ENCODE measurements at regions not wholly inside any gene's neighbourhood (a gene's known extent, or its start where the extent isn't known, plus 50 kb on each side); places are given as distances from the start of the nearest gene placed in this dataset.
"Not testable (repeated sequence)": the region's sequence is repeated elsewhere in the genome, so short reads cannot be mapped to it uniquely, and the experiment has no call there.

DNA sequence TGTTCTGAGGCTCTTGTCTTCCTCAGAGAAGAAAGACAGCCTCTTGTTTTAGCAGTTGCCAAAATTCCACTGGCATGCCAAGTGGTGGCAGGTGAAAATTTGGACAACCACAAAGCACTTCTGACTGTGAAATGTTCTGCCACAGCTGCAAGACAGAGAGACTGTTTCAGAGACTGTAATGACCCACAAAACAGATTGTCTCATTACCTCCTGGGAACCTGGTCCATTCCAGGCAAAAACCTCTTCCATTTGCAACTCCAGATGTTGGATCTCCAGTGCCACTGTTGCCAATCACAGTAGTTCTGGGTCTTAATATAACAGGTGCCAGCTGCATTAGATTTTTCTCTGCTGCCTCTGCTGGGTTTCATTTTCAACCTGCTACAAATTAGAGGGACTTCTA is 911.5 kb downstream of the UQCRFS1 start:
- DNase-seq = no peak

DNA sequence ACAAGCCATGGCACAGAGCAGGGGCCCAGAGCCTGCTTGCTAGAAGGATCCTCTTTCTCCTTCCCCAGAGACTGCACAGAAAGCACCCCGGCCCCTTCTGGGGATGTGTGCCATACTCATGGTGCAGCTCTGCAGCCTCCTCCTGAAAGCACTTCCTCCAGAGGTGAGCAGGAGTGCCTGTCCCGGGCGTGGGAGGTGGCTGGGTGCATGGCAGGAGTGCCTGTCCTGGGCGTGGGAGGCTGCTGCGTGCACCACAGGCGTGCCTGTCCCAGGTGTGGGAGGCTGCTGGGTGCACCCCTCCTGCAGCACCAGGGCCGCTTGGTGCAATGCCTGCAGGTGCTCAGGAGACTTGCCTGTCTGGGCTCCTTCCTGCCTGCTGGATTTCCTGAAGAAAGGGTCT is 913.3 kb downstream of the UQCRFS1 start:
- no peak for DNase-seq

DNA sequence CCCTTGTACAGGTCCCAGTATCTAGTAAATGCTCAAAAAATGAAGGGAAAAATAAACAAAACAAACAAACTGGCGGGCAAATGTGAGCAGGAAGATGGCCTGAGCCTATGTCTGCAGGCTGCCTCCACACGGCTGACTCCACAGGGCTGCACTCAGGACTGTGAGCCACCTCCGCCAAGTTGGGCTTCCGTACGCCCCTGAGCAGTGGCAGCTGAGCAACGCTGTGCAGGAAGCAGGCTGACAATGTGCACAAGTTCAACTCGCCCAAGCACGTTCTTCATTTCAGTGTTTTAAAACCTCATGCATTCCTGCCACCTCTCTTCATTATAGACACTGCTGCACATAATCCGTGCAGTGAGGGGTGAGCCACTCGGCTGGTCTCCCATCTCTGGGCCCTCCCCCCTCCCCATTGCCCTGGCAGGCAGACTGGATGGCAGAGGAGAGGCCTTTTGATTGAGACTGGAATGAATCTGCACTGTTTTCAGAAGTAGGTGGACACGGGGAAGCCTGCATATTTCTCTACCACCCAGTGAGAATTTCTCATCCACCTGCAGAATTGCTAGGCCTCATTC is 915.3 kb downstream of the UQCRFS1 start:
- no peak for DNase-seq

DNA sequence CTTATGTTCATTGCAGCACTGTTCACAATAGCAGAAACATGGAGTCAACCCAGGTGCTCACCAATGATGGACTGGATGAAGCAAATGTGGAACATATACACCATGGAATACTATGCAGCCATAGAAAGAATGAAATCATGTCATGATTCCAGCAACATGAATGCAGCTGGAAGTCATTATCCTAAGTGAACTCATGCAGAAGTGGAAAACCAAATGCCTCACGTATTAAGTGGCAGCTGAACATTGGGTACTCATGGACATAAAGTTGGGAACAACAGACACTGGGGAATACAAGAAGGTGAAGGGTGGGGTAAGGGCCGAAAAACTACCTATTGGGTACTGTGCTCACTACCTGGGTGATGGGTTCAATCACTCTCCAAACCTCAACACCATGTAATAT is 915.9 kb downstream of the UQCRFS1 start:
- no peak for DNase-seq

DNA sequence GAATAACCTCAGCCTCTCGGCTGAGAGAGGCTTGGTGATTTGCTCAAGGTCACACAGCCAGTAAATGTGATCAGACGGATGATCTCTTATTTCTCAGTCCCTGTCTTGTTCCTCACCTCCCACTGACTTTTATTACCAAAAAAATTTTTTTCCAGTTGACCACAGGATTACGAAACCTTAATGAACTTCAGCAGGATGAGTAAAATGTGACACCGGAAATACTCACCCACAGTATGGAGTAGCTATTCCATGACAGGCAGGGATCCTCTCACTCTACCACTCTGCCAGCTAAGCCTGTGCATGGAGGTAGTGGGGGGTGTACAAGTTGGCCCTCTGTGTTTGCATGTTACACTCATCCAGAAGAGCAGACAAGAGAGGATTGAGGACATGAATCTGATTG is 916.4 kb downstream of the UQCRFS1 start:
- DNase-seq = no peak

DNA sequence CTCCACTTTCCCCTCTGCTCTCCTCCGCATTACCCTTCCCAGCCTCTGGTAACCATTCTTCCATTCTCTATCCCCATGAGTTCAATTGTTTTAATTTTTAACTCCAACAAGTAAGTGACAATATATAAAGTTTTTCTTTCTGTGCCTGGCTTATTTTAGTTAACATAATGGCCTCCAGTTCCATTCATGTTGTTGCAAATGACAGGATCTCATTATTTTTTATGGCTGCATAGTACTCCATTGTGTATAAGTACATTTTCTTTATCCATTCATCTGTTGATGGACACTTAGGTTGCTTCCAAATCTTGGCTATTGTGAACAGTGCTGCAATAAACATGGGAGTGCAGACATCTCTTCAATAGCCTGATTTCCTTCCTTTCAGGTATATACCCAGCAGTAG is 918.0 kb downstream of the UQCRFS1 start:
- not testable (repeated sequence) for DNase-seq

DNA sequence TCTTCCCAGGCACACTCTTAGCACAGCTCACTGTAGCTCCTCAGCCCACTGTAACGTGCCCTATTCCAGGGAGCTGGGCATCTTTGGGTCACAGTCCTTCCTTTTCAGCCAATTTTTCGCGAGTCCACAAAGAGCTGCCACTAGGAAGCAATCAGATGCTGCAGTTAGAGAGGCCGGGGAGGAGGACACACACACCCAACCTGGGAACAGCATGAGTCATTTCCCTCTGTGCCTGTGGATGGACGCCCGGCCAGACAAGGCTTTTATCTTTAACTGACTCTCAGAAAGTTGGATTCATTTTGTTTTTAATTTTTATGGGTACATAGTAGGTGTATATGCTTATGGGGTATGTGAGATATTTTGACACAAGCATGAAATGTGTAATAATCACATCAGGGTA is 918.6 kb downstream of the UQCRFS1 start:
- DNase-seq = no peak

DNA sequence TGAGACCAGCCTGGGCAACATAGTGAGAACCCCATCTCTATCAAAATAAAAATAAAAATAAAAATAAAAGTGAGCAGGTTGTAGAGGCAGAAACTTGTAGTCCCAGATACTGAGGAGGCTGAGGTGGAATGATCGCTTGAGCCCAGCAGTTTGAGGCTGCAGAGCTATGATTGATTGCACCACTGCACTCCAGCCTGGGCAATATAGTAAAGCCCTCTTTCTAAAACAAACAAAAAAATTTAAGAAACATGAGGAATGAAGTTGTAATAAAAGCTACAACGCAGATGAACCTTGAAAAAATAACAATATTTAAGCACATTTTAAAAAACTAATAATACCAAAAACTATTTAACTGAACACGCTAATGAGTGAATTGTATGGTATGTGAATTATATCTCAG is 919.3 kb downstream of the UQCRFS1 start:
- DNase-seq = no peak

DNA sequence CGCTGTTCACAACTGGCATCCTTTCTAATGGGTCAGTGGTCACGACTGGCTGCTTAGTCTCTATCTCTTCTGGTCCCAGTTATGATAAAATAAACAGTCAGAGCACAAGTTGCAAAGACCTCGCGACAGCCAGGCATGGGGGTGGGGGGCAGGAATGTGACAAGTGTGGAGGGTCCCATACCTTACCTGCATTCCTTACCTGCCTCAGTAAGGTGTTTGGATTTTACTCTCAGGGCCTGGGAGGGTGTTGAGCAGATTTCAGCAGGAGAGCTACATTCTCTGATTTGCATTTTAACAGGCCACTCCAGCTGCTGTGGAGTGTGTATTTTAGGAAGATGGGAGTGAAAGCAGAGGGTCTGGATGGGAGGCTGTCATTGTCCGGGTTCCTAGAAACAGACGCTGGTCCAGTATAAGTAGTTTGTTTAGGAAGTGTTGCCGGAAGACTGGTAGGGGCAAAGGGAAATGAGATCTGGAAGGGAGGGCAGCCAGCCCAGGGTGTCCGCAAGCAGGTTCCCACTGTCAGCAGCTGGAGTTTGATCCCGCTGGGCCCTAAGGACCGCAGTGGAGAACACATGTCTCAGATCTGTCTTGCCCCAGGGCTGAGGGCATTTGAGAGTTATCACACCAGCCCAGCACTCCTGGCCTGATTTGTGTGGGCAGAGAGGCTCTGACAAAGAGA is 920.0 kb downstream of the UQCRFS1 start:
- no peak for DNase-seq

DNA sequence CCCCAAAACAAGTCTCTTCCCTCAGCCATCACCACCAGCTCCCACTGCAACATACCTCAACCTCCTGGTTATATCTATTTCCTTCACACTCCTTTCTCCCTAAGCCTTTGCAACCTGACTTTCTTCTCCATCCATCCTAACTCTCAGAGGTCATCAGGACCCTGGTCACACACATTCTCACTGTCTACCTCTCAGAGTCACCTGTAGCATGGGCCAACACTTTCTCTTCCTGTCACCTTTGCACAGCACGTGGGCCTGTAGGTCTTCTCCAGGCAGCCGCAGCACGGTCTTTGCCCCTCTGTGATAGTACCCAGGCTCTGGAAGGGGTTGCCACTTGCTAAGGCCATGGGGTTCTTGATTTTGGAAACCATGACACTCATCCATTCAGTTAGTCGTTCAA is 921.1 kb downstream of the UQCRFS1 start:
- no peak for DNase-seq

DNA sequence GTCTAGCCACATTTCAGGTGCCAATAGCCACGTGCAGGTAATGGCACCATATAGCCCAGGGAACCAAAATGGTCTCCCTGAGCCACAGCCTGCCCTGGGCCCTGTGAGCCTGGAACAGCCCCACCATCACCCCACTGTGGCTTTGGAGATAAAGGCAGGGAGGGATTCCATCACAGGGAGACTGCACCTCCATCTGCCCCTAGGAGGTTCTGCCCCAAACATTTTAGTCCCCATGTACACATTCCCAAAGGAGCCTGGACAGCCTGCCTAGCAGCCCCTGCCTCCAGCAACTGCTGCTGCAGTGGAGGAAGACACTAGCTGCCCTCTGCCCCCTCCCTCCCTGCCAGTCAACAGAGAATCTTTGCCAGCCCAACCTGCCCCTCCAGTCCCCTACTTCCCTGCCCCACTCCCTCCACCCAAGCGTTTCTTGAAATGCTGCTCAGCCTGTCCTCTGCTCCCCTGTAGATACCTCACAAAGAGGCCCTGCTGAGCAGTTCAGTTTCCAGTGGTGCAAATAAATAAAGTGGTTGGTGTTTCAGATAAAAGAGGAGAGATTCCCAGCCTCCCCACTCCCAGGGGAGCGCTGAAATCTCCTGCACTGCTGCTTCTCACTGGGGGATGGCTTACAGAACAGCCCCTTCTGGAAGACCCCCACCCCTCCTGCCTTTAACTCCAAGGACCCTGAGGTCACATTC is 921.8 kb downstream of the UQCRFS1 start:
- DNase-seq = no peak

DNA sequence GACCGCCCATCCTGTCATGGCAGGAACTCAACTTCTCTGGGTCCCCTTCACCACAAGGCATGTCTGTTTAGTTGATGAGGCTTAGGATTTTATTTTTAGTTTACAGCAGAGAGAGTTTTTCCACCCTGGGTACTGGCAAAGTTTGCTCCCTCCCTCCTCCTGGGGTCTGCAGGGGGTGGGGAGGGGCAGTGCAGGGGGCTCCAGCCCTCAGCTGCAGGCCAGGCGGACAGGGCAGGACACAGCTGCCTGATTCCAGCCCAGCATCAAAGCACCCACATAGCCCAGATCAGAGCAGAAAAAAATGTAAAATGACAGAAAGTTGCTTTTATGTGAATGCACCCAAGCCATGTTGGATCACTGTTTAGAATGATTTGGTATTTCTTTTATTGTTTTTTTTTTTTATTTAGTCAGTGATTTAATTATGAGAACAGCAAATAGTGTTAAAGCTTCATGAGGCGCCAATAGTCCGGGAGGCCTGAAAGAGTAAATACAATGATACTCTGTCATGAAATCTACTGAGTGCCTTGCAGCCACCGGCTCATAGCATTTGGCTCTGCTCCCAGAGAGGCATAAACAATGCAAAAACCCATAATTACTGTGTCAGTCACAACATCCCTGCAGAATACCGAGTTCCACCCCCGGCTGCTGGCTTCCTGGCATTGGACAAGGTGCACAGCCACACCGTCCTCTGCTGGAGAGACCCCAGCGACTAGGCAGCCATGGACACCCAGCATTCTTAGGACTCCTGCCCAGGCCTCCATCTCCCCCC is 923.5 kb downstream of the UQCRFS1 start:
- peak; percentile 52 for DNase-seq

DNA sequence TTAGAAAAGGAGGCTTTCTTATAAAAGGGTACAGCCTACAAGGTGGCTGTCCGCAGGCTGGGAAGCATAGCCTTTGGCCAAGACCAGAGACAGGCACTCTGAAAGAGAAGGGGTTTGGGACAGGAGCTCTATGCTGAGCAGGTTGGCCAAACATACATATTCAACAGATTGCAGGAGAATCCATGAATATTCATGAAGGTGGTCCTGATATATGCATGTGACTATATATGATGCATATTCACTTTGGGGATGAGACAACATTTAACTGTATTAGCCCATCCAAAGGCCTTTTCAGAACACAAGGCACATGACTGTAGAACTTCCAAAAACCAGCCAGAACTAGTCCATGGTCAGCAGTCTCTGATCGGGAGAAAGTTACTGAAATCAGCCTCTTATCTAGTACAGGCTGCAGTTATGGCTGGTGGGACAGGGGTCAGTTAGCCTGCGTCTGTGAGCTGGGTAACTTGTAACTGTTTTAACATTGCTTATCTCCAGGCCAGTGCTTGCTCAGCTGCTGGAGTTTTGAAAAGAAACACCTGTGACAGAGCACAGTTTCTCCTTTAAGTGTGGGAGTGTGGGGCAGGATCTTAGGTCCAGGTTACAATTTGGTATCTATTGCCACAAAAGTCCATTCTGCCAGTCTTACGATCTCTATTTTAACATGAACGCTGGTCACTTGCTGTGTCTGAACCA is 924.2 kb downstream of the UQCRFS1 start:
- DNase-seq = no peak

DNA sequence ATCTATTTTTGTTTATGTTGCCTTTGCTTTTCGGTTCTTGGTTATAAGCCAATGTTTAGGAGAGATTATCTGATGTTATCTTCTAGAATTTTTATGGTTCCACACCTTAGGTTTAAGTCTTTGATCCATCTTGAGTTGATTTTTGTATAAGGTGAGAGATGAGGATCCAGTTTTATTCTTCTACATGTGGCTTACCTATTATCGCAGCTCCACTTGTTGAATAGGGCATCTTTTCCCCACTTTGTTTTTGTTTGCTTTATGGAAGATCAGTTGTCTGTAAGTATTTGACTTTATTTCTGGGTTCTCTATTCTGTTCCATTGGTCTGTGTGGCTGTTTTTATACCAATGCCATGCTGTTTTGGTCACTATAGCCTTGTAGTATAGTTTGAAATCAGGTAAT is 927.0 kb downstream of the UQCRFS1 start:
- DNase-seq = no peak

DNA sequence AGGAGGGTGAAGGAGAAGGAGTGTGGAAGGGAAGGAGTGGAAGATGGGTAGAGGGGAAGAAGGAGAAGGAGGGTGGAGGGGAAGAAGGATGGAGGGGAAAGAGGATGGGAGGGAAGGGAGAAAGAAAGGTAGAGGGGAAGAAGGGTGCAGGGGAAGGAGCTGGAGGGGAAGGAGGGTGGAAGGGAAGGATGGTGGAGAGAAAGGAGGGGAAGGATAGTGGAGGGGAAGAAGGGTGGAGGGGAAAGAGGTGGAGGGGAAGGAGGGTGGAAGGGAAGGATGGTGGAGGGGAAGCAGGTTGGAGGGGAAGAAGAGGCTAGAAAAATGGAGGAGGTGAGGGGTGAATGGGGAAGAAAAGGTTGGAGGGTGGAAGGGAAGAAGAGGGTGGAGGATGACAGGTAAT is 927.9 kb downstream of the UQCRFS1 start:
- DNase-seq = no peak

DNA sequence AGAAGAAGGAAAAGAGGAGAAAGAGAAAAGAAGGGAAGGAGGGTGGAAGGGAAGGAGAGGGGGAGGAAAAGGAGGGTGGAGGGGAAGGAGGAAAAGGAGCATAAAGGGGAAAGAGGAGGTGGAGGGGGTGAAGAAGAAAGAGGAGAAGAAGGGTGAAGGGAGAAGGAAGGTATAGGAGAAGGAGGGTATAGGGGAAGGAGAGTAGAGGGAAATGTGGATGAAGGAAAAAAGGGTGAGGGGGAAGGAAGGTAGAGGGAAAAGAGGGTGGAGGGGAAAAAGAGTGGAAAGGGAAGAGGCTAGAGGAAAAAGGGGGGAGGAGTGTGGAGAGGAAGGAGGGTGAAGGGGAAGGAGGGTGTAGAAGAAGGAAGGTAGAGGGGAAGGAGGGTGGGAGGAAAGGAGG is 928.6 kb downstream of the UQCRFS1 start:
- DNase-seq = no peak

DNA sequence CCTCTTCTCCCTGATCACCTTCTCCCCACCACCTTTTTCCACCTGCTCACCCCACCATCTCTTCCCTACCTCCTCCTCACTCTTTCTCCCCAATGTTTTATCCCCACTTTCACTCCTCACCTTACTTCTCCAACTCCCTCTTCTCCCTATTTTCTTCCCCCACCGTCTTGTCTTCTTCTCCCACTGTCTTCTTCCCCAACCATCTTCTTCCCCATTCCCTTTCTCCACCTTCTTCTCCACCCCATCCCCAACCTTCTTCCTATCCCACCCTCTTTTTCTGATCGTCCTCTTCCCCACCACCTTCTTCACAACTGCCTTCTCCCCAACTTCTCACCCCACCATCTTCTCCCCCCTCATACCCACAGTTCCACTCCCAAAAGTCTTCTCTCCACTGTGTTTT is 929.4 kb downstream of the UQCRFS1 start:
- DNase-seq = no peak

DNA sequence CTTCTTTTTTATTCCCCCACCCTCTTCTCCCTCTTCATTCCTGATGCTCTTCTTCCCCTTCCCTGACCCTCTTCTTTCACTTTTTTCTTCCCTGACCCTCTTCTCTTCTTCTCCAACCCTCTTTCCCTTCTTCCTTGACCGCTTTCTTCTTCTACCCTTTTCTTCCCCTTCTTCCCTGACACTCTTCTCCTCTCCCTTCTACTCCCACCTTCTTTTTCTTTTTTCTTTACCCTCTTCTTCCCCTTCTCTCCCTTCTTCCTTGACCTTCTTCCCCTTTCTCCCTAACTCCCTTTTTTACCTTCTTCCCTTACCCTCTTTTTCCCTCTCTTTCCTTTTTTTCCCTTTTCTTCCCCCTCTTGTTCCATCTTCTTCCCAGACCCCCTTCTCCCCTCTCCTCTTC is 931.3 kb downstream of the UQCRFS1 start:
- no peak for DNase-seq

DNA sequence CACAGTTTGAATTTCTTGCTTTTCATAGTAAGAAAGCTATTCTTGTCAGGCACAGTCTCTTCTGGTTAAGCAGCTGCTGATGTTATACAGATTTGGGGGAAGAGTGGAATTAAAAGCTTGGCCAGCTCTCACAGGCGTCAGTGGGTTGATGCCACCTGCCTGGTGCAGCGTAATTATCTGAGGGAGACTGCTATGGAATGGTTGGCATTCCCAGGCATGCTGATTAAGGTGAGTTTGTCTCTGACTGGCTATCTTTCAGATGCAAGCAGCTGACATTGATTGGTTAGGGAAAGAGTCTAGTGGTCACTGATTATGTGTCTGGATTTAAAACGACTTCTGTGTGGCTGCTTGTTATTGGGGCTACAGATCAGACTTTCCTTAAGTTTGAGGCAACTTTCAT is 948.4 kb downstream of the UQCRFS1 start:
- DNase-seq = no peak

DNA sequence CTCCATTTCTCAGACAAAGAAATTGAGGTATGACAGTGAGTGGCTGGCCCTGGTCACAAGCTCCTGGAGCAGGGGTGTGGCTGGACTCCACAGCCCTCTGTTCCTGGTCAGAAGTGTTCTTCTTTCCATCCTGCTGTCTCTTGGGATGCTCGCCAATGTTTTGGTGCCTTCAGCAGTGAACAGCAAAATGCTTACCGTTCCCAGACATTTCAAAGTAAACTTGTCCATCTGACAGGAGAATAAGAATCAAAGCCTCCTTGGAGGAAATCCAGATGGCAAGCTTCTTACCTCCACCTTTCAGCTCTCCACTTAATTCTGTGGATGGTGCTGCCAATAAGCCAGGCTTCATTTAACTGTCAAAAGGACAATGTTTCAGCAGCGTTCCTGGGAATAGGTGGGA is 954.1 kb downstream of the UQCRFS1 start:
- no peak for DNase-seq

DNA sequence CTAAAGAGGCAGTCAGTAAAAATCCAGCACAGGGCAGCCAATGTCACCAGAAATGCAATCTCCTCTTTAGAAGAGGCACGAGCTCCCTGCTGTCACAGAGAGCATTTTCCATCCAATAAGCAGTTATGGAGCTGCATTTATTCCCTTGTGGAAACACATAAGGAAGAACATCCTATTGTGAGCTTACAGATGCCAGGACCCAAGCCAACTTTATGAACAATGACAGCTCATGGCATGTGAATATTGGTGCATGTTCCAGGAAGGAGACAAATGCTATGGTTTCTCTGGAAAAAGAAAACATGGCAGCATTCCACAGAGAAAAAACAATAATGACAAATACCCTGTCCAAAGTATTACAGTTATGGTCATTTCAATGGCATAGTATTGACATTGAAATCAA is 955.6 kb downstream of the UQCRFS1 start:
- DNase-seq = no peak

DNA sequence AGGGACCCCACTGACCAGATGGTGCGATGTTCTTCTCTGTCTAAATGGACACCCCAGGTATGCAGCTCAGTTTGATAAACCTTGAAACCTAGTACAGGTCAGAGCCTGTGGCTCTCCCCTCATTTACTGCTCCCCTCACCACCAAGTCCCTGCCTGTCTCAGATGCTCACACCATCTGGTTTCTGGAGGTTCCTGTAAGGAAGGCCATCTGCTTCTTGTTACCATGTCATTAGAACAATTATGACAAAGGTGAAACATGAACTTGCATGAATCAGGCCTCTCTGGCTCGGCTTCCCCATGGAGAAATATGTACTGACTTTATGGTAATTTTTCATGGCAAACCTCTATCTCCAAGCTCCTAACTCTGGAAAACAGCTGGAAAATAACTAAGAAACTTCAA is 965.7 kb downstream of the UQCRFS1 start:
- DNase-seq = no peak

DNA sequence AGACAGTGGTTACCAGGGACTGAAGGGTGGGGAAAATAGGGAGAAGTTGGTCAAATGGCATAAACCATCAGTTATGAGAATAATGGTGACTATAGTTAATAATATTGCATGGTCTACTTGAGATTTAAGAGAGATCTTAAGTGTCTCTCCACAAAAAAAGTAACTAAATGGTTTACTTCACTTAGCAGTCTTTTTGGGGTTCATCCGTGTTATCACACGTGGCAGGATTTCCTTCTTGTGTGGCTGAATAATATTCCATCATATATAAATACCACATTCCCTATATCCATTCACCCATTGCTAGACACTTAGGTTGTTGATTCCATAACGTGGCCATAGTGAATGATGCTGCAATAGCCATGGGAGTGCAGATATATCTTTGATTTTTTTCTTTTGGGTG is 967.0 kb downstream of the UQCRFS1 start:
- no peak for DNase-seq

All from left hindlimb (tissue), 1 donor.